ENCODE measurements at regions not wholly inside any gene's neighbourhood (a gene's known extent, or its start where the extent isn't known, plus 50 kb on each side); places are given as distances from the start of the nearest gene placed in this dataset.

DNA sequence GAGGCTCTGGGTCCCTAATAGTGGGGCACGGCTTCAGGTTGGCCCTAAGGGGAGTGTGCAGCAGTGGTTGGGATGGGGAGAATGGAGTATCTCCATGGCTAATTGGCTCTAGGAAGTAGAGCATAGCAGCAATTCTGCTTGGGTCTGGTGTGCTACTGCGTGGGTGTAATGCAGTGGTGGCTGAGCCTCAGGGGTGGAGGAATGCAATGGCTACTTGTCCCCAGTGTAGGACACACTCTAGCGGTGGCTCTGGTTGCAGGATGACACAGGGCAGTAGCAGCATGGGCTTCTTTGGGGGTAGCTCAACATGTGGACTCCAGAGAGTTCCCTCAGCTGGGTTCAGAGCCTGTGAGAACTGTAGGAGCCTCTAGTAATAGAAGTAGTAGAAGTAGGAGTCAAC, 91.2 kb upstream of the FAM78B start:
- no peak for TF ChIP-seq CTCF (IDR thresholded peaks at IDR 0.05)
- Histone ChIP-seq H3K9me3 (no peaks in the 10 kb centered on the region), H3K4me3 (ENCODE audit: low read depth in 1 of 2, low read length in 1 of 2) (no peak overlapping the region), H3K4me1 (ENCODE audit: control insufficient read depth in 1 of 2, insufficient read depth in 1 of 2, low read depth in 1 of 2, low read length in 1 of 2) (no peaks in the 10 kb centered on the region), H3K27ac (no peak overlapping the region), H3K27me3 (no peaks in the 10 kb centered on the region), H3K36me3 (no peaks in the 10 kb centered on the region)

- Histone ChIP-seq H3K27me3 (no peaks in the 10 kb centered on the region), H3K27ac (no peak overlapping the region), H3K9me3 (no peaks in the 10 kb centered on the region), H3K4me1 (ENCODE audit: control insufficient read depth in 1 of 2, insufficient read depth in 1 of 2, low read depth in 1 of 2, low read length in 1 of 2) (no peaks in the 10 kb centered on the region), H3K36me3 (no peaks in the 10 kb centered on the region), H3K4me3 (ENCODE audit: low read depth in 1 of 2, low read length in 1 of 2) (no peak overlapping the region)
- TF ChIP-seq CTCF (IDR thresholded peaks at IDR 0.05): no peak
These were observed 94.7 kb upstream of the FAM78B start for GRCh38 chr1:166261511-166261910.

DNA sequence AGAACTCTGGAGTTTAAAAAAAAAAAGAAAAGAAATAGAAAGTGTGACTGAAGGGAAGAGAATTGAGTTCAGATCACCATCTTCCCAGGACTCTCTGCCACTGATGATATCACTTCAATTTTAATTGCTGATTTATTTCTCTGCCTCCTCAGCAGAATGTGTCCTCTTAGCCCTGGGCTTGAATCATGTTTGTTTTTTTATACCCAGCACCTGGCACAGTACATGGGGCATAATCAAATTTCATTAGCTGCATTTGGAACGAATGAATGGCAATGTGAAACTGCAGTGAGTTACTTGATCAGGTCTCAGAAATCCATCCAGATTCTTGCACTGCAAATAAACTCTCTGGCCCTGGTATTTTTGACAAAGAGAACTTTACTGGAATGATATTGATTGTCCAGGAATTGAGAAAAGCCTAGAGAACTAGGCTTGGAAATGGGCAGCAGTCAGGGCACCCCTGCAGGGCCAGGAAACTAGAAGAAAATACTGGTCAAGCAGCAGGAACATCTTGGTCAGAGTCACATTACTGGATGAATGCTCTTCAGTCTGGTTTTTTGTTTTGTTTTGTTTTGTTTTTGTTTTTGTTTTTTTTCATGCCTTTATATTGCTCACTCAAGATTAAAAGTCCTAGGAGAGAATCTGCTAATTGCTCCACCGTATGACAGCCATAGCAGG, 103.8 kb upstream of the FAM78B start:
- Histone ChIP-seq H3K4me1 (ENCODE audit: control insufficient read depth in 1 of 2, insufficient read depth in 1 of 2, low read depth in 1 of 2, low read length in 1 of 2) (no peaks in the 10 kb centered on the region), H3K27me3 (no peaks in the 10 kb centered on the region), H3K36me3 (no peaks in the 10 kb centered on the region), H3K4me3 (ENCODE audit: low read depth in 1 of 2, low read length in 1 of 2) (no peak overlapping the region), H3K27ac (no peak overlapping the region), H3K9me3 (no peaks in the 10 kb centered on the region)
- TF ChIP-seq CTCF (IDR thresholded peaks at IDR 0.05): no peak

GRCh38 chr1:166271151-166271538, 104.3 kb upstream of the FAM78B start:
- Histone ChIP-seq H3K4me1 (ENCODE audit: control insufficient read depth in 1 of 2, insufficient read depth in 1 of 2, low read depth in 1 of 2, low read length in 1 of 2) (no peaks in the 10 kb centered on the region), H3K9me3 (no peaks in the 10 kb centered on the region), H3K4me3 (ENCODE audit: low read depth in 1 of 2, low read length in 1 of 2) (no peak overlapping the region), H3K27ac (no peak overlapping the region), H3K36me3 (no peaks in the 10 kb centered on the region), H3K27me3 (no peaks in the 10 kb centered on the region)
- no peak for TF ChIP-seq CTCF (IDR thresholded peaks at IDR 0.05)

DNA sequence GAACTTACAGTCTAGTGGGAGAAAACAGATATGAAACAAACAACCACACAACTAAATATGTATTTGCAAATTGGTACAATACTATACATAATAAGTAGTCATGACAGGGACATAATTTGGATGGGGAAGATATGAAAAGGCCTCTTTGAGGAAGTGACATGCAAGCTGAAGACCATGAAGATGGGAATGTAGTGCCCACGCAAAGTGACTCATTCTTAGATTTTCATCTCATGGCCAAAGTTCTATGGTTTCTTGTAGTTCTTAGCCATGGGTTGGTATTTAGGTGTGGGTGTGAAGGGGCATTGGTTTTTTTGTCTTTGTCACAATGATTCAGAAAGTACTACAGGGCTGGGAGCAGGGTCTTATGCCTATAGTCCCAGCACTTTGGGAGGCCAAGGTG, 105.4 kb upstream of the FAM78B start:
- H3K4me1 ChIP-seq (ENCODE audit: control insufficient read depth in 1 of 2, insufficient read depth in 1 of 2, low read depth in 1 of 2, low read length in 1 of 2): no peaks in the 10 kb centered on the region
- no peaks in the 10 kb centered on the region for H3K9me3 ChIP-seq
- H3K27ac ChIP-seq: no peak overlapping the region
- no peaks in the 10 kb centered on the region for H3K36me3 ChIP-seq
- TF ChIP-seq CTCF (IDR thresholded peaks at IDR 0.05): no peak
- H3K27me3 ChIP-seq: no peaks in the 10 kb centered on the region
- no peak overlapping the region for H3K4me3 ChIP-seq (ENCODE audit: low read depth in 1 of 2, low read length in 1 of 2)

- TF ChIP-seq CTCF (IDR thresholded peaks at IDR 0.05): no peak
- Histone ChIP-seq H3K27ac (no peak overlapping the region), H3K36me3 (no peaks in the 10 kb centered on the region), H3K9me3 (no peaks in the 10 kb centered on the region), H3K4me3 (ENCODE audit: low read depth in 1 of 2, low read length in 1 of 2) (no peak overlapping the region), H3K4me1 (ENCODE audit: control insufficient read depth in 1 of 2, insufficient read depth in 1 of 2, low read depth in 1 of 2, low read length in 1 of 2) (no peaks in the 10 kb centered on the region), H3K27me3 (no peaks in the 10 kb centered on the region)
These were observed 106.0 kb upstream of the FAM78B start for GRCh38 chr1:166272851-166273250.

Data from neutrophil (primary cell).